Esophagus squamous epithelium (tissue), 4 donors: ENCODE measurements at regions not wholly inside any gene's neighbourhood (a gene's known extent, or its start where the extent isn't known, plus 50 kb on each side); places are given as distances from the start of the nearest gene placed in this dataset.
"Not testable (repeated sequence)": the region's sequence is repeated elsewhere in the genome, so short reads cannot be mapped to it uniquely, and the experiment has no call there.

Experiments used
- POLR2A ChIP-seq, 4 donors: fragments of 450-650 bp; IDR thresholded peaks; one replicate each; pipeline ENCODE4 v1.6.1; 2017; ENCODE audit warnings: antibody characterized with exemption in 4 of 4, mild to moderate bottlenecking in 4 of 4, moderate library complexity in 3 of 4
- TF ChIP-seq, protein P1 (sequence below), 6 experiments: fragments of 450-650 bp in 4 of 6; fragments of 200-600 bp in 2 of 6; sonication (generic) in 2 of 6; IDR thresholded peaks; one replicate each; pipeline ENCODE4 v1.5.1; 2016 to 2019; ENCODE audit warnings: antibody characterized with exemption in 6 of 6, mild to moderate bottlenecking in 4 of 6, moderate library complexity in 4 of 6

DNA sequence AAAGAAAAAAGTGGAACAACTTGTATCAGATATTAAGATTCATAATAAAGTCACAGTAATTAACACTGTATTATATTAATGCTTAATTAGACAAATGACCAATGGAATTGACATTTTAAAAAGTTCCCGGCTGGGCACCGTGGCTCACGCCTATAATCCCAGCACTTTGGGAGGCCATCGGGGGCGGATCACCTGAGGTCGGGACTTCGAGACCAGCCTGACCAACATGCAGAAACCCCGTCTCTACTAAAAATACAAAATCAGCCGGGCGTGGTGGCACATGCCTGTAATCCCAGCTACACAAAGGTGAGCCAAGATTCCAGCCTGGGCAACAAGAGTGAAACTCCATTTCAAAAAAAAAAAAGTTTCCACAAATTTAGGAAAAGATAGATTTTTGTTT, 188.9 kb upstream of the TP63 start:
- not testable (repeated sequence) for TF ChIP-seq POLR2A (IDR thresholded peaks at IDR 0.05)
- TF ChIP-seq, protein P1, sequence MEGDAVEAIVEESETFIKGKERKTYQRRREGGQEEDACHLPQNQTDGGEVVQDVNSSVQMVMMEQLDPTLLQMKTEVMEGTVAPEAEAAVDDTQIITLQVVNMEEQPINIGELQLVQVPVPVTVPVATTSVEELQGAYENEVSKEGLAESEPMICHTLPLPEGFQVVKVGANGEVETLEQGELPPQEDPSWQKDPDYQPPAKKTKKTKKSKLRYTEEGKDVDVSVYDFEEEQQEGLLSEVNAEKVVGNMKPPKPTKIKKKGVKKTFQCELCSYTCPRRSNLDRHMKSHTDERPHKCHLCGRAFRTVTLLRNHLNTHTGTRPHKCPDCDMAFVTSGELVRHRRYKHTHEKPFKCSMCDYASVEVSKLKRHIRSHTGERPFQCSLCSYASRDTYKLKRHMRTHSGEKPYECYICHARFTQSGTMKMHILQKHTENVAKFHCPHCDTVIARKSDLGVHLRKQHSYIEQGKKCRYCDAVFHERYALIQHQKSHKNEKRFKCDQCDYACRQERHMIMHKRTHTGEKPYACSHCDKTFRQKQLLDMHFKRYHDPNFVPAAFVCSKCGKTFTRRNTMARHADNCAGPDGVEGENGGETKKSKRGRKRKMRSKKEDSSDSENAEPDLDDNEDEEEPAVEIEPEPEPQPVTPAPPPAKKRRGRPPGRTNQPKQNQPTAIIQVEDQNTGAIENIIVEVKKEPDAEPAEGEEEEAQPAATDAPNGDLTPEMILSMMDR (IDR thresholded peaks at IDR 0.05), result not testable (repeated sequence)
